Endometrium (tissue), 2 donors: ENCODE measurements at regions not wholly inside any gene's neighbourhood (a gene's known extent, or its start where the extent isn't known, plus 50 kb on each side); places are given as distances from the start of the nearest gene placed in this dataset.
"Not testable (repeated sequence)": the region's sequence is repeated elsewhere in the genome, so short reads cannot be mapped to it uniquely, and the experiment has no call there.

Experiments
- FAIRE-seq: peaks from 2 replicates; lab custom pipeline; 2012; peaks lifted over from hg19 to GRCh38; lab: Jason Lieb, UNC
- donor health status: control.
- donor health status: control.

- peak; percentile 48 for FAIRE-seq
Observed at GRCh38 chr20:59110607-59111006, 53.0 kb upstream of the ZNF831 start.

- FAIRE-seq = no peak
Observed at GRCh38 chr20:59105581-59105980, 58.0 kb upstream of the ZNF831 start.

GRCh38 chr20:59104831-59105230 lies 58.8 kb upstream of the ZNF831 start:
- no peak for FAIRE-seq

- no peak for FAIRE-seq
Observed at GRCh38 chr20:59103573-59103972, 60.0 kb upstream of the ZNF831 start.

GRCh38 chr20:59102841-59103299 lies 60.3 kb upstream of the PRELID3B start:
- no peak for FAIRE-seq

GRCh38 chr20:59101961-59102360 lies 59.4 kb upstream of the PRELID3B start:
- FAIRE-seq = no peak

- not testable (repeated sequence) for FAIRE-seq
Observed at GRCh38 chr20:59099864-59100263, 57.3 kb upstream of the PRELID3B start.

- no peak for FAIRE-seq
Observed at GRCh38 chr20:59095140-59095539, 52.6 kb upstream of the PRELID3B start.

GRCh38 chr20:59094576-59094975 lies 52.0 kb upstream of the PRELID3B start:
- no peak for FAIRE-seq
